GM12873 (cell line): ENCODE measurements at regions not wholly inside any gene's neighbourhood (a gene's known extent, or its start where the extent isn't known, plus 50 kb on each side); places are given as distances from the start of the nearest gene placed in this dataset.

ENCODE experiments used
- TF ChIP-seq, protein P1 (sequence below): IDR thresholded peaks from 2 replicates; pipeline ENCODE4 v1.5.1; 2012; ENCODE audit warnings: low read depth, mild to moderate bottlenecking, moderate library complexity, low read length, control low read depth; ENCODE audit not compliant: insufficient read depth; ENCODE audit errors: missing control alignments

DNA sequence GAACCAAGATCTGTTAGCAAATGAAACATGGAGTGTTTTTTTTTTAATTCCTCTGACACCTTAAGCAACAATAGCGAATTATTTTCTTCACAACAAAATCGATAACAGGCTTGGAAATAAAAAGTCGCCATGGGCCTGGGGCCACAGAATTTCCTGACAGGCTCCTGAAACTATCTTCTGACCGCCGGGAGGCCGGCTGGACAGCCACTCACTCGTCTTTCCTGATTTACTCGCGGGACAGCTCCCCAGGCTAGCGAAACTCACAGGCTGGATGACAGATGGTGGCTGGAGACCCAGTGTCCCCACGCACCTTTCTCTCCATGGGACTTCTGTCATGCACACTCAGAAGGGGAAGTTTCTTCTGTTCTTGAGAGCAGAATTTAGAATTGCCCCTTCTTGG, 143.3 kb upstream of the IRX2 start:
- TF ChIP-seq, protein P1, sequence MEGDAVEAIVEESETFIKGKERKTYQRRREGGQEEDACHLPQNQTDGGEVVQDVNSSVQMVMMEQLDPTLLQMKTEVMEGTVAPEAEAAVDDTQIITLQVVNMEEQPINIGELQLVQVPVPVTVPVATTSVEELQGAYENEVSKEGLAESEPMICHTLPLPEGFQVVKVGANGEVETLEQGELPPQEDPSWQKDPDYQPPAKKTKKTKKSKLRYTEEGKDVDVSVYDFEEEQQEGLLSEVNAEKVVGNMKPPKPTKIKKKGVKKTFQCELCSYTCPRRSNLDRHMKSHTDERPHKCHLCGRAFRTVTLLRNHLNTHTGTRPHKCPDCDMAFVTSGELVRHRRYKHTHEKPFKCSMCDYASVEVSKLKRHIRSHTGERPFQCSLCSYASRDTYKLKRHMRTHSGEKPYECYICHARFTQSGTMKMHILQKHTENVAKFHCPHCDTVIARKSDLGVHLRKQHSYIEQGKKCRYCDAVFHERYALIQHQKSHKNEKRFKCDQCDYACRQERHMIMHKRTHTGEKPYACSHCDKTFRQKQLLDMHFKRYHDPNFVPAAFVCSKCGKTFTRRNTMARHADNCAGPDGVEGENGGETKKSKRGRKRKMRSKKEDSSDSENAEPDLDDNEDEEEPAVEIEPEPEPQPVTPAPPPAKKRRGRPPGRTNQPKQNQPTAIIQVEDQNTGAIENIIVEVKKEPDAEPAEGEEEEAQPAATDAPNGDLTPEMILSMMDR, result no peak

DNA sequence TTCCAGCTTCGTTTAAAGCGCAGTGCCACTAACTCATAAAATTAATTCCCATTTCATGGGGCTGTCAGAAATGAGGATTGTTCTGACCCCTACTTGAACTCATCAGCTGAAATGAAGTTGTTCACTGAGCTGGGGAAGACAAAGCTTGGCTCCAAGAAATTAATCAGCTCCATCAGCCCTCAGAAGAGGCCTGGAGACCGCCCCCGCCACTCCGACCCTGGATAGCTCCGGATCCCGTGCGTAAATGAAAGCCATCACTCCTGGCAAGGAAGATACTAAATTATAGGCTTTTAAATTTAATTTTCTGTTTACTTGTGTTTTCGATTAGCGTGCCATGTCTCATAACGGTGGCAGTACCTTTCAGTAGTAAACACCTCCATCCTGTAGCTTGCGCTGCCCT, 142.8 kb upstream of the IRX2 start:
- TF ChIP-seq, protein P1, result no peak

DNA sequence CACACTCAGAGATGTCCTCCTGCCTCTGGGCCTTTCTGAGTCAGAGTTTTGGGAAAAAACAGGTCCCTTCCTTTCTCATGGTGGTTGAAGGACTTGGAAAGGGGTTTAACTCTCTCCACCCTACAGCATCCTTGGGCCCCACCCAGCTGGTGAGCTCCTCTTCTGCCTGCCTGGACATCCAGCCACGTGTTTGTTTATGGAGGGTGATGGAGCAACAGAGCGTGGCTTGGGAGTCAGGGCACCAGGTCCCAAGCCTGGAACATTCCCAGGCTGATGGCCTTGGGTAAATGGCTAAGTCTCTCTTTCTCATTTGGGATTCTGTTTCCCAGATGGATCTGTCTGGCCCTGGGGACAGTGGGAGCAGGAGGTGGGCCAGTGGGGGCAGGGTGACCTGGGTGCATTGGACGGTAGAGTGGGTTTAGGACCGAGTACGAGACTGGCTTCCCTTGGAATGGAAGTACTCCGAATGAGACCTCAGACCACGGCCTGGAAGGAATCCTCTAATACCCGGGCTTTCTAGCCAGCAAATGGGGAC, 141.1 kb upstream of the IRX2 start:
- TF ChIP-seq, protein P1, result no peak

DNA sequence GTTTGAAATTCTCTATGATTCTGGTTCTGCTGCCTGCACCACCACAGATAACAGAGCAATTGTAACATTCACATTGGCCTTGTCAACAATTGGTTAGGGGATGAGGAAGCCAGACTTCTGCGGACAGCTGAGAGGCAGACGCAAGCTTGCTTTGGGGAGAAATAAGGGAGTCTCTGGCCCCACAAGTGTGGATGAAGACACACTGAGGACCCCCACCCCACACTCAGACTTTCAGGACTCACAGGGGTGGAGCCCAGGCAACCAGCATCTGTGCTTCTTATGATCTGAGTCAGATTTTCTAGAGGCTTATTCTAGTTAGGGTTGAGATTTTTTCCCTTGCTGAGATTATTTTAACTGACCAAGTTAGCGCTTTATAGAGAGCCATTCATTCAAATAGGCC, 140.3 kb upstream of the IRX2 start:
- TF ChIP-seq, protein P1, result no peak

DNA sequence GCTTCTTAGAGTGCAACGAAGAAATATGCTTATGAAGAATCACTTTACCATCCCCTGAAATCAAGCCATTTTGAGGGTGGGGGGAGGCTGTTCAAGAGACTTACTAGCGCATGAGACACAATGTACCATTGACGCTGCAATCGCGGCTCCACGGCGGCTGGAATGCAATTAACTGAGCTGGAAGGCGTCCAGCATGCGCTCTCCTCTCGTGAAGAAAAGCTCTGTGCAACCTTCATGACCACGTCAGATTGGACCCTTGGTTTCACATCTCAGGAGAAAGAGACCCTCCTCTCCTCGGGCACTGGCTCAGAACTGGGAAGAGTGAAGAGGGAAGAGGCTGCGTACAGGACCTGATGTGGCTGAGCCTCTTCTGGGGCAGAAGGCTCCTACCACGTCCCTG, 138.5 kb upstream of the IRX2 start:
- TF ChIP-seq, protein P1, result no peak

DNA sequence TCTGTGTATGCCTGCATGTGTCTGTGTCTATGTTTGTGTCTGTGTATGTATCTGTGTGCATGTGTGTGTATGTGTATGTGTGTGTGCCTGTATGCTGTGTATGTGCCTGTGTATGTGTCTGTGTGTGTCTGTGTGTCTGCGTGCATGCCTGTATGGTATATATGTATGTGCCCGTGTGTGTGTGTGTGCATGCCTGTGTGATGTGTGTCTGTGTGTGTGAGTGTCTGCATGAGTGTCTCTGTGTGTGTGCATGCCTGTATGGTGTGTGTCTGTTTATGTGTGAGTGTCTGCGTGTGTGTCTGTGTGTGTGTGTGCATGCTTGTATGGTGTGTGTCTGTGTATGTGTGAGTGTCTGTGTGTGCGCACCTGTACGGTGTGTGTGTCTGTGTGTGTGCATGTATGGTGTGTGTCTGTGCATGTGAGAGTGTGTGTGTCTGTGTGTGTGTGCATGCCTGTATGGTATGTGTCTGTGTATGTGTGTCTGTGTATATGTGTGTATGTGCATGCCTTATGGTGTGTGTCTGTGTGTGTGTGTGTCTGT, 137.1 kb upstream of the IRX2 start:
- TF ChIP-seq, protein P1, result no peak

DNA sequence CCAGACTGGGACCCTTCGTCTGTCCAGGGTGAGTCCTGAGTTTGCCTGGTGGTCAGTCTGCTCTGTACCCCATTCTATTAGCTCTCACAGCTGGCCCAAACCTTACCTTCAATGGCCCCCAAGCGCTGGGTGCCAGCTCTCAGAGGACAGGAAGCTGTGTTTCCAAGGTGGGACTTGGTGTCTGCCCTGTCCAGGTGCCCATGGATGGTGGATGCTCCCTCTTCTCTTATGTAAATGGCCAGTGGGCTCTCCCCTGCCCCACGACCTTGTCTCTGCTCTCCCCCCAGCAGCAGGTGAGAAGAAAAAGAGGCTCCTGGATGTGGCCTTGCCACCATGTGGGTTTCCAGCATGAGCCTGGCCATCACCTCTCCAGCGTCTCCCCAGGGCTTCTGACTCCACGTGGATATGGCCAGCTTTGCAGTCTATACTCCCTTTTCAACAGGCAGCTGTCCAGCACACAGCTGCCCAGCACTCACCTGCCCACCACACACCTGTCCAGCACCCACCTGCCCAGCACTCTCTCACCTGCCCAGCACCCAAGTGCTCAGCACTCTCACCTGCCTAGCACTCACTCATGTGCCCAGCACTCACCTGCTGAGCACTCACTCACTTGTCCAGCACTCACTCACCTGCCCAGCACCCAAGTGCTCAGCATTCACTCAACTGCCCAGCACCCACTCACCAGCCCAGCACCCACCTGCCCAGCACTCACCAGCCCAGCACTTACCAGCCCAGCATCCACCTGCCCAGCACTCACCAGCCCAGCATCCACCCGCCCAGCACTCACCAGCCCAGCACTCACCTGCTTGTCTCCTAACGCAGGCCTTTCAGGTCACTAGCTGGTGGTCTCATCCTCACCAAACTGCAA, 136.2 kb upstream of the IRX2 start:
- TF ChIP-seq, protein P1, result no peak
